GM19324 (cell line): ENCODE measurements at regions not wholly inside any gene's neighbourhood (a gene's known extent, or its start where the extent isn't known, plus 50 kb on each side); places are given as distances from the start of the nearest gene placed in this dataset.

ENCODE experiments used
- ATAC-seq: cut with Tn5 transposase; IDR thresholded peaks from one replicate; pipeline ENCODE4 v1.9.1; 2021; ENCODE audit warnings: mild to moderate bottlenecking, moderate library complexity; ENCODE audit not compliant: unreplicated experiment, low FRiP score

DNA sequence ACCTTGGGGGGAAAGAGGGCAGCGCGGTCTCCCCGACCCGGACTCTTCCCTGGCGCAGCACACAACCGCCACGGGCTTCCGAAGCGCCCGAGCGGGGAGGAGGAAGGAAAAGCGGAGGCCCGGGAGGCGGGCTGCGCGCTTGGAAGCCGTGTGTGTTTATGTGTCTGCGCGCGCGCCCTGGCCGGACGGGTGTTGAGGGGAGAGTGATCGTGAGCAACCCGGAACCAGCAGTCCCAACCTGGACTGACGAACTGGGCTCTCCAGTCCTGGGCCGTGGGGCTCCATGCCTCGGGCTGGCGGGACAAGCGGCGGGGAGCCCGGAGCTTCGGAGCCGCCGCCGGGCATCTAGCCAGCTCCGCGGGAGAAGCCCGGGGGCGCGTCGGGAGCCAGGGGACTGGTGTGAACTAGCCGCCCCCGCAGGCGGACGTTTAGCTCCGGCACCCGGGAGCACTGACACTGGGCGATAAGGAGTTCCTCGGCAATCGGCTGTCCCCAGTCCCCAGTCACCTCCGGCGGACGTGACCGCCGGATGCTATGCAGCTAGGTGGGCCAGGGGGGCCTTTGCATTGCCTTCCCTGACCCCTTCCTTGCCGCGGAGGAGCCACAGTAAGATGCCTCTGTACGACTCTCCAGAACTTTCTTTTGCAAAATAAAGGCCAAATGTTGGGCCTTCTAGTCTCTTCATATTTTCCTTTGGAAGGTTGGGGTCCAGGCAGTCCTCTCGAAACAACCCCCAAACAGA lies 74.8 kb upstream of the BCOR start:
- no peak for ATAC-seq

GRCh38 chrX:40171513-40172400 lies 74.0 kb upstream of the BCOR start:
- ATAC-seq: no peak

GRCh38 chrX:40170830-40171512 lies 73.2 kb upstream of the BCOR start:
- no peak for ATAC-seq

- no peak for ATAC-seq
These were observed 71.7 kb upstream of the BCOR start for GRCh38 chrX:40169193-40170101.

- ATAC-seq: no peak
These were observed 70.8 kb upstream of the BCOR start for GRCh38 chrX:40168480-40169011.

DNA sequence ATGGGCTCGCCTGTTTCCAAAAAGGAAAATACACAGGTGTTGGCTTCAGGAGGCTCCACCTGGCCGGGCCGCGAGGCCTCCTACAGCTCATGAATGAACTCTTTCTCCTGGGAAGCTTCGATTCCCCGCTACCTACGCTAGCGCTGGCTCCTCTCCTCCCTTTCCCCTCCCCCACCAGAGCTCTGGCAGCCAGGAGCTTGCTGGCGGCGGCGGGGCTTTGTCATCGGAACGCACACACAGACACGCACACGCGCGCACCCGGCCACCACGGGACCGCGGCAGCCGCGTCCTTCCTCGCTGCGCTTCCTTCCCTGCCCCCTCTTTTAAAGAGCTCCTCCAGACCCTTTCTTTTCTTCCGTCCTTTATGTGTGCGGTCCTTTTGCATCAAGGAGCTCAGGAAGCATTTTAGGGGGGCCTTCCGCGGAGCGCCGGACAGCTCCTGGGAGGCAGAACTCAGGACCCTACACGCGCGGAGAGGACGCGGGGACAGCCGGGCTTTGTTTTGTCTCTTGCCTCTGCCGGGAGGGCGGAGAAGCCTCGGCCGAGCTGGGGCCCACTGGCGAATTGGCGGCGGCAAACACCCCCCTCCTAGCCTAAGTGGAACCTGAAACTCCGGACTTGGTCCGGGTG lies 70.2 kb upstream of the BCOR start:
- ATAC-seq: no peak

GRCh38 chrX:40167233-40167849 lies 69.6 kb upstream of the BCOR start:
- no peak for ATAC-seq

- no peak for ATAC-seq
These were observed 68.8 kb upstream of the BCOR start for GRCh38 chrX:40166582-40166981.

DNA sequence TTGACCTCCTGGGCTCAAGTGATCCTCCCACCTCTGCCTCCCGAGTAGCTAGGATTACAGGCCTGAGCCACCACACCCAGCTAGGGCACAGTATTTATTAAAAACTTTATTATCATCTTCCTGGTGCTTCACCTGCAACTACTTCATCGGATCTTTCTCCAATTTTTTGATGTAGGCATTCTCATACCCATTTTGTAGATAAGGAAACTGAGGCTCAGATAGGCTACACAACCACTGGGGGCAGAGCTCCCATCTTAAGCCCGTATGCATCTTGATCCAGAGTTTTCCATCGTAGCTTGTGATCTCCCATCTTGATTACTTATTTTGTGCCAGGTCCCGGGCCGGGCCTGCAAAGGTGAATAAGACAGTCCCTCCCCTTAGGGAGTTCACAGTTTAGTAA lies 68.1 kb upstream of the BCOR start:
- no peak for ATAC-seq

- no peak for ATAC-seq
These were observed 67.4 kb upstream of the BCOR start for GRCh38 chrX:40165206-40165605.

DNA sequence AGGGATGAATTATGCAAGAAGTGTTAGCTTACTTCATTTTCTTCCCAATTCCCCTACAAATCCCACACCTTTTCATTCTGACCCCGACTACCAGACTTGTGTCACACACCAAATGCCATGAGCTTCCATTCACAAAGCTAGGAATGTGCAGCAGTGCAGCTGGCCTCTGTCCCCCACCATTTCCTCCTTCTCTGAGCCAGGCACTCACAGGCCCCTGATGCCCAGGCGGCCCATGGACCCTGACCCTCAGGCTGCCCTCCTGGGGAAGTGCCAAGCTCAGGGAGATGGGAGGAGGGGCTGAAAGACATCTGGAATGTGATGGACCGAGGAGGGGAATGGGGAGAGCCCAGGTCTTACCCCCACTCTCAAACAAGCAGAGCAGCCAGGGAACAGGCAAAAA lies 67.0 kb upstream of the BCOR start:
- ATAC-seq: no peak

DNA sequence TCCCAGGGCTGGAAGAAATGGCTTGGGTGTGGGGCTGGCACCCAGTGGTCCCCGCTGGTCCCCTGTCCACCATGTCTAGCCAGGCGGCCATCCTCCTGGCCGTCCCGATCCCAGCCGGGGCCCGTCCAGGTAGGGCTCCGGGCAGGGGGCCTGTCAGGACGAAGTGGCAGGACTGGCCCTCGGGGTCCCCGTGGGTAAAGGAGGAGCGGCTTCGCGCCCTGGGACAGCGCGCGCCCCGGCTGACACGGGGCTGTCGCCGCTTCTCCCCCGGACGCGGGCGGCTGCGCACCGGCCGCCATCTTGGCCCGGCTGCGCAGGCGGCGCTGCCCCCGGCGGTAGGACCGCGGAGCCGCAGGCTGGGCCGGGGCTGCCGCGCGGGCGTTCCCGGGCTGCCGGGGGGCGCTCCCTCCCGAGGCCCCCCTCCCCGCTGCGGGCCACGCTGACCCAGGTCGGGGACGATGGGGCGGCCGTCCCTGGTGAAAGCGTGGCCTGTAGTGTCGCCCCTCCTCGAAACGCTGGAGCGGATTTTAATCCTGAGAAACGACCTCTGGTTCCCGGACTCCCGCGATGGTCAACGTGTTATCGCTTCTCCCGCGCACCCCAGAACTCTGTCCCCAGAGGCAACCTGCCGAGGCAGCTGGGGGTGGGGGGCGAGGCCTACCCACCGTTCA lies 60.4 kb upstream of the BCOR start:
- ATAC-seq: no peak

DNA sequence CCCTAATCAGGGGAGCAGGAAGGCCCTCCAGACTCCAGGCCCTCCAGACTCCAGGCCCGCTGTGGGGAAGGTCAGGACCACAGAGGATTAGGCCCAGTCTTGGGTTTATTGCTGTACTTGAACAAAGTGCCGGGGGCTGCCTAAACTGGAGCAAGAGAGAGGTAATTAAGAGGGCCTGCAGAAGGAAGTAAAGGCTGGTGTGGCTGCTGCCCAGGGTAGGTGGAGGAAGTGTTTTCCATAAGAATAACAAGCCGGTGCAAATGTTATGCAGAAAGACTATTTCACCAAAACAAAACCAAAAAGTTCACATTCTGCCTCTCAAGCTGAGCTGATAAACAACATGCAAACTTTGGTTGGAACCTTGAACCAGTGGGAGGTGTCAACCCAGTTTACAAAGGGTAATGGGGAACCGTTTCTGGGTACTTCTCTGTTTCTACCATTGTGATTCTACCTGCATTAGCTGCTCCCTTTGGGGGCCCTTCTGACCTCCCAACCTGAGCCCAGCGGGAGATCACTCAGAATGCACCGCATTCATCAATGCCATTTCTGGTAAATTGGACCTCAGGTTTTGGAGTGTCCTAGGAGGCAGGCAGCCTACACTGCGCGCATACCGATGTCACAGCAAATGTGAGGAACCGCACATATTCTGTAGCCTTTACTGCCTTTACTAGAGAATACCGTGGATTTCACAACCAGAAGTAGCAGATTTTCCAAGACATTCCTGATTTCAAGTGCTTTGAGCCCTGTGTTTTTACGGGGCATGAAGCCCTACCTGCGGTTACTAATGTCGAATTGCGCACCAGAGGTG lies 59.7 kb upstream of the BCOR start:
- ATAC-seq: no peak

DNA sequence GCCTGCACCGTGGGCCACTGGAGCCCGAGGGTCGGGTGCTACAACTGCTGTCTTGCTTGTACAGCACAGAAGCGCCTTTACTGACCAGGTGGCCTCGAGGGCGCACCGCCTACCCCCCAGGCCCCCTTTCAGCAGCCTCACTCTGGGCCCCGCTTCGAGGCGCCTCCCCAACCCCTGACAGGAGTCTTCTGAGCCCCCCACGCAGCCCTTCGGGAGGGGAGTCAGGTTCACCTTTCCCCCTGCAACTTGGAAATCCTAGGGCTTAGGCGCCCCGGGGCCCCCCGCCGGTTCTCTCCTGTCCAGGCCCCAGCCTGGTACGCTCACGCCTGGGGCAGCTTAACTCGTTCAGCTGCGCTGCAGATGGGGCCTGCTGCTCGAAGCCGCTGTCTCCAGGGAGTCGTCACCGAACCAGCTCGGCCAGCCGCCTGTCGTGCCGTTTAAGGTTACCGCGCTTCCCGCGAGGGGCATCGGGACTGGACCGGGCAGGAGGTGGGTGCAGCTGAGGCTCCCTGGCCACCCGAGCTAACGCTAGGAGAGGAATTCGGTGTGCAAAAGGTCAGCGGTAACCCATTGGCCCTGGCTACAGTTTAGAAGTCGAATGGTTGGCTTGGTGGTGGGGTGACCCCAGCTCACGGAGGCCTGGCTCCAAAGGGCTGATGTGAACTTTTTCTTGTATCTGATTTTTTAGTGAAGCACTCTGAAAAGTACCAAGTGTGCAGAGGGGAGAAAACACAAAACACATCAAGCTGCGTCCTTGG lies 58.9 kb upstream of the BCOR start:
- no peak for ATAC-seq

DNA sequence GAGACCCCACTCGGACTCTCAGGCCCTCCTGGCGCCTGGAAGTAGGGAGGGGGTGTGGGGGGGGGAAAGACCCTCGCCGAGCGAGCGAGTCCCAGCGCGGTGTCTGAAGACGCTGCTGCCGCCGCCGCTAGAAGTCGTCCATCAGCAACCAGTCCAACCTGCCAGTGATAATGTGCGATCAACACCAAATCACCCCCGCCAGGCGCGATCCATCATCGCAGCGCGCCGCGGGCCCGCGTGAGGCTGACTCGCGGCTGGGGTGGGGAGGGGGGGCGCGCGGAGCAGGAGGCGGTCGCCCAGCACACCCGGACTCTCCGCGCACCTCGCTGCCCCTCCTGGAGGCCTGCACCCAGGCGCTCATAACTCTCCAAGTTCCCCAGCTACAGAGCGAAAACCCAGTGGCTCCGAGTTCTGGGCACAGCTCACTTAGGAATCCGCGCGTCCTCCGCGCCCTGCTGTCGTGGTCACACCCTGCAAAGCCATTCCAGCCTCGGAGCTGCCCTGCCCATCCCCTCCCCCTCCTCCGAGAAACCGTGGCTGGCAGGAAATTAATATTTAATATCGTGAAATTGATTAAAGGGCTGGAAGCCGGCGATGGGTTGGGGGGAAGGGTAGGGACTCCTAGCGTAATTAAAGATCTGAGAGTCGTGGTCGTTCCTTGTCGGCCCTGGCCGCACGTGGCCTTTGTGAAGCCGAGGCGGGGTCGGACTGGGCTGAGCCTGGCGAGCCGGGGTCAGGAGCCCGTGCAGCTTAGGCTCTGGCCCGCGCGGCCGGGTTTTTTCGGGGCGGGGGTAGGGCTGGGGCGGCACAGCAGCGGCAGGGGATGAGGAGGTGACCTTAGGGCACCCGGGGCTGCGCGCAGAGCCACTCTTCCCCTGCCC lies 58.1 kb upstream of the BCOR start:
- ATAC-seq: no peak
